HepG2 (cell line): ENCODE measurements at regions not wholly inside any gene's neighbourhood (a gene's known extent, or its start where the extent isn't known, plus 50 kb on each side); places are given as distances from the start of the nearest gene placed in this dataset.

Experiments used
- ATAC-seq: fragments of 200-7000 bp; cut with Tn5 transposase; 3 replicates; pipeline ENCODE4 v1.9.1; 2020; ENCODE audit warnings: mild to moderate bottlenecking, moderate library complexity
- BruUV-seq: library from RNA; stranded (reverse); fragments of 400-500 nt; replicated peaks from 2 replicates; lab custom pipeline; 2021; lab: Mats Ljungman, UMichigan
- CTCF ChIA-PET: fragments of 300-600 bp; formaldehyde crosslinking; extraction: SDS; loops from one replicate; lab custom pipeline; 2021; ENCODE audit warnings: low total read pairs, inconsistent platforms, low intra/inter-chr PET ratio; lab: Yijun Ruan, JAX
- POLR2A ChIA-PET: fragments of 350-600 bp; sonication (Branson Sonifier 250); formaldehyde crosslinking; loops from one replicate; lab custom pipeline; 2020; ENCODE audit warnings: antibody characterized with exemption, inconsistent platforms; lab: Yijun Ruan, JAX
- DNase-seq: peaks from one replicate; pipeline ENCODE4 v3.0.0-alpha.2; 2015; ENCODE audit warnings: low spot score
- FAIRE-seq: peaks from 3 replicates; lab custom pipeline; 2011; peaks lifted over from hg19 to GRCh38; lab: Jason Lieb, UNC
- H2AFZ ChIP-seq: one replicate; pipeline ENCODE4 v1.6.1; 2011; ENCODE audit warnings: low read length, inconsistent platforms
- H3K27ac ChIP-seq: fragments of 300-600 bp; 3 replicates; pipeline ENCODE4 v1.8.0; 2011; ENCODE audit warnings: mixed run types, mild to moderate bottlenecking, mixed read lengths, low read length, inconsistent platforms; ENCODE audit not compliant: insufficient read depth; ENCODE audit errors: extremely low read length
- H3K27me3 ChIP-seq, 2 experiments: fragments of 200-600 bp in 1 of 2; 2 replicates in 1 of 2; 3 replicates in 1 of 2; pipeline versions ENCODE4 v1.6.0 to v1.8.0; 2011; ENCODE audit warnings: low read length in 2 of 2, mild to moderate bottlenecking in 2 of 2, moderate library complexity in 2 of 2, inconsistent platforms in 1 of 2; ENCODE audit not compliant: insufficient read depth in 2 of 2, control insufficient read depth in 1 of 2
- H3K36me3 ChIP-seq, 2 experiments: fragments of 200-600 bp in 1 of 2; replicated peaks in 1 of 2; 2 replicates in 1 of 2; 3 replicates in 1 of 2; pipeline versions ENCODE4 v1.5.1 to v1.8.0; 2011; ENCODE audit warnings: low read length in 2 of 2, inconsistent platforms in 1 of 2; ENCODE audit not compliant: insufficient read depth in 2 of 2, control insufficient read depth in 1 of 2
- H3K4me1 ChIP-seq: 2 replicates; pipeline ENCODE4 v1.5.1; 2012; ENCODE audit warnings: low read length, inconsistent platforms; ENCODE audit not compliant: insufficient read depth
- H3K4me2 ChIP-seq: 2 replicates; pipeline ENCODE4 v1.6.0; 2011; ENCODE audit warnings: low read depth, low read length, inconsistent platforms
- H3K4me3 ChIP-seq, 3 experiments: fragments of 200-600 bp in 1 of 3; sonication (generic), shearing (Covaris generic) in 1 of 3; replicated peaks in 1 of 3; 2 replicates each; pipeline ENCODE4 v1.5.1; 2011 to 2016; ENCODE audit warnings: low read length in 3 of 3, inconsistent platforms in 2 of 3, low read depth in 2 of 3, mild to moderate bottlenecking in 2 of 3, control low read depth in 1 of 3, mixed read lengths in 1 of 3; ENCODE audit not compliant: insufficient read depth in 1 of 3
- H3K79me2 ChIP-seq: one replicate; pipeline ENCODE4 v1.6.1; 2011; ENCODE audit warnings: low read length, inconsistent platforms; ENCODE audit not compliant: insufficient read depth
- H3K9ac ChIP-seq: 2 replicates; pipeline ENCODE4 v1.6.0; 2011; ENCODE audit warnings: mild to moderate bottlenecking, low read depth, low read length, inconsistent platforms; ENCODE audit not compliant: insufficient read depth
- H3K9me3 ChIP-seq: 2 replicates; pipeline ENCODE4 v1.5.1; 2012; ENCODE audit warnings: mild to moderate bottlenecking, low read length
- H4K20me1 ChIP-seq: 2 replicates; pipeline ENCODE4 v1.6.0; 2011; ENCODE audit warnings: inconsistent platforms, mild to moderate bottlenecking, low read length, moderate library complexity; ENCODE audit not compliant: insufficient read depth
- MEIS1 ChIP-seq: sonication (generic); formaldehyde crosslinking; IDR thresholded peaks from 2 replicates; pipeline ENCODE4 v1.9.0; 2021; ENCODE audit warnings: mild to moderate bottlenecking, missing genetic modification reagents, moderate library complexity, borderline replicate concordance
- MXD1 ChIP-seq: sonication (generic); formaldehyde crosslinking; IDR thresholded peaks from 2 replicates; pipeline ENCODE4 v1.4.0; 2020; ENCODE audit warnings: mild to moderate bottlenecking, missing genetic modification reagents
- NCOR1 ChIP-seq: fragments of 200-600 bp; sonication (generic); IDR thresholded peaks from 2 replicates; pipeline ENCODE4 v1.7.0; 2017; ENCODE audit warnings: antibody characterized with exemption, low read length, borderline replicate concordance
- NRL ChIP-seq: sonication (generic); formaldehyde crosslinking; IDR thresholded peaks from 2 replicates; pipeline ENCODE4 v1.5.0; 2020; ENCODE audit warnings: missing genetic modification reagents, mild to moderate bottlenecking, moderate library complexity, borderline replicate concordance
- RAD21 ChIP-seq: fragments of 450-650 bp; formaldehyde crosslinking; IDR thresholded peaks from 2 replicates; pipeline ENCODE4 v1.5.0; 2020; ENCODE audit warnings: mild to moderate bottlenecking
- RBM22 ChIP-seq: fragments of 200-400 bp; formaldehyde crosslinking; optimal IDR thresholded peaks from 2 replicates; pipeline ENCODE3; 2017; ENCODE audit warnings: mild to moderate bottlenecking, low read length, moderate library complexity
- SMC3 ChIP-seq: IDR thresholded peaks from 2 replicates; pipeline ENCODE4 v1.6.1; 2011; ENCODE audit warnings: low read length, improper control_type of control experiment
- SOX5 ChIP-seq: IDR thresholded peaks from 2 replicates; pipeline ENCODE4 v1.6.1; 2016; ENCODE audit warnings: borderline replicate concordance
- SPEN ChIP-seq: sonication (generic); formaldehyde crosslinking; IDR thresholded peaks from 2 replicates; pipeline ENCODE4 v1.5.1; 2020; ENCODE audit warnings: low read depth, mild to moderate bottlenecking, missing genetic modification reagents
- STAG1 ChIP-seq: sonication (generic); formaldehyde crosslinking; IDR thresholded peaks from 2 replicates; pipeline ENCODE4 v1.4.0; 2020; ENCODE audit warnings: missing genetic modification reagents
- TEF ChIP-seq: sonication (generic); formaldehyde crosslinking; IDR thresholded peaks from 2 replicates; pipeline ENCODE4 v1.5.0; 2020; ENCODE audit warnings: missing genetic modification reagents
- ZFP37 ChIP-seq: sonication (generic); formaldehyde crosslinking; IDR thresholded peaks from 2 replicates; pipeline ENCODE4 v1.4.0; 2020; ENCODE audit warnings: missing genetic modification reagents, borderline replicate concordance
- ZNF24 ChIP-seq: fragments of 450-650 bp; IDR thresholded peaks from 2 replicates; pipeline ENCODE4 v1.6.1; 2017; ENCODE audit warnings: antibody characterized with exemption, mild to moderate bottlenecking
- ZNF567 ChIP-seq: sonication (generic); formaldehyde crosslinking; IDR thresholded peaks from 2 replicates; pipeline ENCODE4 v1.8.1; 2023; ENCODE audit warnings: mild to moderate bottlenecking, missing genetic modification reagents, borderline replicate concordance
- WGBS: methylation state at CpG from one replicate; pipeline ENCODE4 v1.1.6; 2017; ENCODE audit warnings: low lambda C conversion rate; 5-methylcytosine and 5-hydroxymethylcytosine counted together
- in situ Hi-C: cut with HindIII; loops from 2 replicates; pipeline ENCODE4 v1.10.0; 2017; ENCODE audit warnings: low pct_unique_long_range_greater_than_20kb; ENCODE audit not compliant: extremely low pct_ligation_motif_present
- intact Hi-C: fragments of 100-400 bp; cut with micrococcal nuclease; formaldehyde crosslinking; loops from one replicate; pipeline ENCODE4 v1.10.0; 2022; ENCODE audit not compliant: unreplicated experiment
- TF ChIP-seq, protein P1 (sequence below): IDR thresholded peaks from 2 replicates; pipeline ENCODE4 v1.6.1; 2012; ENCODE audit warnings: low read depth, low read length, improper control_type of control experiment
- TF ChIP-seq, protein P2 (sequence below): sonication (generic); formaldehyde crosslinking; IDR thresholded peaks from 2 replicates; pipeline ENCODE4 v1.5.0; 2020; ENCODE audit warnings: mild to moderate bottlenecking, missing genetic modification reagents, moderate library complexity

GRCh38 chr17:70636517-70637133 is 467.3 kb downstream of the KCNJ2 start:
- FAIRE-seq (peak; percentile 47), DNase-seq (peak; percentile 29), ATAC-seq (no peak)
- Histone ChIP-seq H2AFZ (no peak overlapping the region), H3K27ac (no peak overlapping the region), H3K4me2 (no peak overlapping the region), H3K4me1 (peaks cover 8% of the 10 kb centered on the region; the same call in 1 of the 2 replicates), H3K4me3 (no peak overlapping the region), H3K79me2 (no peaks in the 10 kb centered on the region), H3K9ac (no peak overlapping the region), H3K36me3 (no peaks in the 10 kb centered on the region), H3K27me3 (no peaks in the 10 kb centered on the region), H3K9me3 (no peaks in the 10 kb centered on the region), H4K20me1 (no peaks in the 10 kb centered on the region)
- 1% methylated on average over 2 of the region's 2 CpGs for WGBS
- intact Hi-C loops (loop anchor here (5.0 kb wide), 4 partner anchors 131 to 1906 kb away; no protein-coding TSS in a partner anchor), in situ Hi-C loops (loop anchor here (10.0 to 25.0 kb wide), 3 partner anchors 826 to 1908 kb away; no protein-coding TSS in a partner anchor)
- no TSS peak for BruUV-seq
- TF ChIP-seq ZNF567 (no peak), SOX5 (no peak), NRL (no peak), MXD1 (CRISPR knock-in tag) (no peak), NCOR1 (no peak), STAG1 (CRISPR knock-in tag) (peak; percentile 84), ZFP37 (CRISPR knock-in tag) (no peak), TEF (no peak), RBM22 (no peak), MEIS1 (CRISPR knock-in tag) (no peak), SMC3 (peak; percentile 76), ZNF24 (0 out of 2 replicates have a peak, but pooled peaks have one; percentile 41), RAD21 (CRISPR knock-in tag) (peak; percentile 45; the same call in 1 of the 2 replicates), SPEN (no peak)
- TF ChIP-seq, protein P1, sequence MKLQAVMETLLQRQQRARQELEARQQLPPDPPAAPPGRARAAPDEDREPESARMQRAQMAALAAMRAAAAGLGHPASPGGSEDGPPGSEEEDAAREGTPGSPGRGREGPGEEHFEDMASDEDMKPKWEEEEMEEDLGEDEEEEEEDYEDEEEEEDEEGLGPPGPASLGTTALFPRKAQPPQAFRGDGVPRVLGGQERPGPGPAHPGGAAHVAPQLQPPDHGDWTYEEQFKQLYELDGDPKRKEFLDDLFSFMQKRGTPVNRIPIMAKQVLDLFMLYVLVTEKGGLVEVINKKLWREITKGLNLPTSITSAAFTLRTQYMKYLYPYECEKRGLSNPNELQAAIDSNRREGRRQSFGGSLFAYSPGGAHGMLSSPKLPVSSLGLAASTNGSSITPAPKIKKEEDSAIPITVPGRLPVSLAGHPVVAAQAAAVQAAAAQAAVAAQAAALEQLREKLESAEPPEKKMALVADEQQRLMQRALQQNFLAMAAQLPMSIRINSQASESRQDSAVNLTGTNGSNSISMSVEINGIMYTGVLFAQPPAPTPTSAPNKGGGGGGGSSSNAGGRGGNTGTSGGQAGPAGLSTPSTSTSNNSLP: 0 out of 2 replicates have a peak, but pooled peaks have one; percentile 20
- TF ChIP-seq, protein P2, sequence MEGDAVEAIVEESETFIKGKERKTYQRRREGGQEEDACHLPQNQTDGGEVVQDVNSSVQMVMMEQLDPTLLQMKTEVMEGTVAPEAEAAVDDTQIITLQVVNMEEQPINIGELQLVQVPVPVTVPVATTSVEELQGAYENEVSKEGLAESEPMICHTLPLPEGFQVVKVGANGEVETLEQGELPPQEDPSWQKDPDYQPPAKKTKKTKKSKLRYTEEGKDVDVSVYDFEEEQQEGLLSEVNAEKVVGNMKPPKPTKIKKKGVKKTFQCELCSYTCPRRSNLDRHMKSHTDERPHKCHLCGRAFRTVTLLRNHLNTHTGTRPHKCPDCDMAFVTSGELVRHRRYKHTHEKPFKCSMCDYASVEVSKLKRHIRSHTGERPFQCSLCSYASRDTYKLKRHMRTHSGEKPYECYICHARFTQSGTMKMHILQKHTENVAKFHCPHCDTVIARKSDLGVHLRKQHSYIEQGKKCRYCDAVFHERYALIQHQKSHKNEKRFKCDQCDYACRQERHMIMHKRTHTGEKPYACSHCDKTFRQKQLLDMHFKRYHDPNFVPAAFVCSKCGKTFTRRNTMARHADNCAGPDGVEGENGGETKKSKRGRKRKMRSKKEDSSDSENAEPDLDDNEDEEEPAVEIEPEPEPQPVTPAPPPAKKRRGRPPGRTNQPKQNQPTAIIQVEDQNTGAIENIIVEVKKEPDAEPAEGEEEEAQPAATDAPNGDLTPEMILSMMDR (CRISPR knock-in tag): peak; percentile 70
- CTCF ChIA-PET: interaction anchor here (1.0 to 2.4 kb wide), 3 partner anchors 448 to 1904 kb away, joined by 6 to 18 read pairs (median 9); no protein-coding TSS in a partner anchor
- POLR2A ChIA-PET: no interaction called here
